ENCODE measurements at regions not wholly inside any gene's neighbourhood (a gene's known extent, or its start where the extent isn't known, plus 50 kb on each side); places are given as distances from the start of the nearest gene placed in this dataset.

GRCh38 chr7:68025369-68025768 lies 1028.7 kb downstream of the TYW1 start:
- TF ChIP-seq CTCF (IDR thresholded peaks at IDR 0.05) (no peak), POLR2A (IDR thresholded peaks at IDR 0.05) (no peak)
